ENCODE measurements at regions not wholly inside any gene's neighbourhood (a gene's known extent, or its start where the extent isn't known, plus 50 kb on each side); places are given as distances from the start of the nearest gene placed in this dataset.

DNA sequence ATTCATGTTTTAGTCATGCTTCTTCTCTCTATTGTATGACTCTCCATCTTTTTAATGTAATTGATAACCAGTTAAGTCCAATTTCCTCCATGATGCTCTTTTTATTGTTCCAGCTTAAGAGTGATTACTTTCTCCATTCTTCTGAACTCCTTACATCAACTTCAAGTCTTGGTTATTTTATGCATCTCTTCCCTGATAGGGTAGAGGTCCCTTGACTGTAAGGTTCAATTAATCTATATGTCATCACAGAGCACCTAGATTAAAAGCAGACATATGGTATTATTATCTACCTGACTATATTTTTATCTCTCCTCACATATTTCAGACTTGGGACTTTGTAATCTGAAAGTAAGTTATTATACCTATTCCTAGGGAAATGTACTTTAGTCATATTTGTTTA is 853.1 kb downstream of the REEP3 start:
- Histone ChIP-seq H2AFZ (ENCODE audit: low read depth, low read length, severe bottlenecking) (no peak overlapping the region), H3K9me3 (ENCODE audit: insufficient read depth, low read length) (no peaks in the 10 kb centered on the region), H3F3A (ENCODE audit: insufficient read depth) (no peaks in the 10 kb centered on the region), H3K79me2 (ENCODE audit: insufficient read depth, low read length) (no peaks in the 10 kb centered on the region), H3K4me2 (ENCODE audit: low read depth, low read length, poor library complexity, severe bottlenecking) (no peak overlapping the region), H3K4me3 (ENCODE audit: insufficient read depth, low read length, poor library complexity, severe bottlenecking) (no peak overlapping the region), H3K36me3 (ENCODE audit: low read length) (no peaks in the 10 kb centered on the region), H4K20me1 (ENCODE audit: low read depth, low read length) (no peaks in the 10 kb centered on the region), H3K9me2 (replicated peaks; ENCODE audit: insufficient read depth, low read length) (no peaks in the 10 kb centered on the region), H3K9ac (ENCODE audit: low read length) (no peak overlapping the region), H3K27ac (ENCODE audit: low read depth, low read length) (no peak overlapping the region), H3K27me3 (ENCODE audit: low read length) (no peaks in the 10 kb centered on the region)
- TF ChIP-seq, protein P1, sequence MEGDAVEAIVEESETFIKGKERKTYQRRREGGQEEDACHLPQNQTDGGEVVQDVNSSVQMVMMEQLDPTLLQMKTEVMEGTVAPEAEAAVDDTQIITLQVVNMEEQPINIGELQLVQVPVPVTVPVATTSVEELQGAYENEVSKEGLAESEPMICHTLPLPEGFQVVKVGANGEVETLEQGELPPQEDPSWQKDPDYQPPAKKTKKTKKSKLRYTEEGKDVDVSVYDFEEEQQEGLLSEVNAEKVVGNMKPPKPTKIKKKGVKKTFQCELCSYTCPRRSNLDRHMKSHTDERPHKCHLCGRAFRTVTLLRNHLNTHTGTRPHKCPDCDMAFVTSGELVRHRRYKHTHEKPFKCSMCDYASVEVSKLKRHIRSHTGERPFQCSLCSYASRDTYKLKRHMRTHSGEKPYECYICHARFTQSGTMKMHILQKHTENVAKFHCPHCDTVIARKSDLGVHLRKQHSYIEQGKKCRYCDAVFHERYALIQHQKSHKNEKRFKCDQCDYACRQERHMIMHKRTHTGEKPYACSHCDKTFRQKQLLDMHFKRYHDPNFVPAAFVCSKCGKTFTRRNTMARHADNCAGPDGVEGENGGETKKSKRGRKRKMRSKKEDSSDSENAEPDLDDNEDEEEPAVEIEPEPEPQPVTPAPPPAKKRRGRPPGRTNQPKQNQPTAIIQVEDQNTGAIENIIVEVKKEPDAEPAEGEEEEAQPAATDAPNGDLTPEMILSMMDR (IDR thresholded peaks at IDR 0.05; ENCODE audit: insufficient read depth, low read length, poor library complexity, severe bottlenecking), result no peak
- TF ChIP-seq EZH2phosphoT487 (conservative IDR thresholded peaks at IDR 0.05; ENCODE audit: low read length), result no peak

DNA sequence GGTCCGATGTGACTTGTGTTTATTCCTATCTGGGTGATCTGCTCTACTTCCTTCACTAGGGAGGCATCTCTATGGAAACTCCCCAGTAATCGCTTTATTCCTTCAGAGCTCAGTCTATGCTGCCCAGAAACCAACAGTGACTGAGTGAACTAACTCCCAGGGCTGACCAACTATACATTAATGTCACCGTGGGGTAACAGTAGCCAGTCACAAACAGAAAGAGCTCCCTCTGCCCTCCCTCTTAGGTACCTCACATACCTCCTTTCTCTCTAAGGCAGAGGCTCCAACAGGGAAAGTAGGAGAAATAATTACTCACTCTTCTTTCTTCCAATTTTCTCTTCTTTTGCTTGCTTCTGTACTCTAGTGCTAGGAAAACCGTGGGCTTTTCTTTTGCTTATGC is 855.0 kb downstream of the REEP3 start:
- no peak overlapping the region for H3K4me2 ChIP-seq (ENCODE audit: low read depth, low read length, poor library complexity, severe bottlenecking)
- H3K36me3 ChIP-seq (ENCODE audit: low read length), result no peaks in the 10 kb centered on the region
- no peak for TF ChIP-seq EZH2phosphoT487 (conservative IDR thresholded peaks at IDR 0.05; ENCODE audit: low read length)
- TF ChIP-seq, protein P1 (IDR thresholded peaks at IDR 0.05; ENCODE audit: insufficient read depth, low read length, poor library complexity, severe bottlenecking), result no peak
- no peak overlapping the region for H3K27ac ChIP-seq (ENCODE audit: low read depth, low read length)
- H3K4me3 ChIP-seq (ENCODE audit: insufficient read depth, low read length, poor library complexity, severe bottlenecking), result no peak overlapping the region
- H3K79me2 ChIP-seq (ENCODE audit: insufficient read depth, low read length), result no peaks in the 10 kb centered on the region
- H4K20me1 ChIP-seq (ENCODE audit: low read depth, low read length), result no peaks in the 10 kb centered on the region
- H3K9me3 ChIP-seq (ENCODE audit: insufficient read depth, low read length), result no peaks in the 10 kb centered on the region
- H3K9me2 ChIP-seq (replicated peaks; ENCODE audit: insufficient read depth, low read length), result no peaks in the 10 kb centered on the region
- H3K9ac ChIP-seq (ENCODE audit: low read length), result no peak overlapping the region
- no peaks in the 10 kb centered on the region for H3F3A ChIP-seq (ENCODE audit: insufficient read depth)
- H2AFZ ChIP-seq (ENCODE audit: low read depth, low read length, severe bottlenecking), result no peak overlapping the region
- H3K27me3 ChIP-seq (ENCODE audit: low read length), result no peaks in the 10 kb centered on the region

DNA sequence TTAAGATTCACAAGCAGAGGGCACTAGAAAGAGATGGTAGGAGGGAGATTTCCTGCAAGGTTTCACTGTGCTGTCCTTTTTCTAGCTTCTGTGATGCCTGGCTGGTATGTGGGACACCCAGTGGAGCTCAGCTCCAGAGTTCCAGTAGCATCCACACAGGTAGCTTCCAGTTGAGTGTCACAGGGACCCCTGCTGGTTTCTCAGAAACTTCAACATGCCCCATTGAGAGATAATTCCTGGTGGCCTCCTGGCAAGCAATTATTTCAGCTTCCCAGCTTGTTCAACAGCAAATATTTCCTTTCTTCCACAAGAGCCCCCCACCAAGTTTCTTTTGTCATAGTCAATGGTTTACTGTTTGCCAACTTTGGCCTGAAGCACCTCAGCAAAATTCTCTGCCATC is 858.7 kb downstream of the REEP3 start:
- Histone ChIP-seq H3K4me3 (ENCODE audit: insufficient read depth, low read length, poor library complexity, severe bottlenecking) (no peak overlapping the region), H2AFZ (ENCODE audit: low read depth, low read length, severe bottlenecking) (no peak overlapping the region), H3K9me3 (ENCODE audit: insufficient read depth, low read length) (no peaks in the 10 kb centered on the region), H3K9ac (ENCODE audit: low read length) (no peak overlapping the region), H3F3A (ENCODE audit: insufficient read depth) (no peaks in the 10 kb centered on the region), H3K27ac (ENCODE audit: low read depth, low read length) (no peak overlapping the region), H4K20me1 (ENCODE audit: low read depth, low read length) (no peaks in the 10 kb centered on the region), H3K9me2 (replicated peaks; ENCODE audit: insufficient read depth, low read length) (no peaks in the 10 kb centered on the region), H3K79me2 (ENCODE audit: insufficient read depth, low read length) (no peaks in the 10 kb centered on the region), H3K36me3 (ENCODE audit: low read length) (no peaks in the 10 kb centered on the region), H3K4me2 (ENCODE audit: low read depth, low read length, poor library complexity, severe bottlenecking) (no peak overlapping the region), H3K27me3 (ENCODE audit: low read length) (no peaks in the 10 kb centered on the region)
- TF ChIP-seq, protein P1 (IDR thresholded peaks at IDR 0.05; ENCODE audit: insufficient read depth, low read length, poor library complexity, severe bottlenecking), result no peak
- TF ChIP-seq EZH2phosphoT487 (conservative IDR thresholded peaks at IDR 0.05; ENCODE audit: low read length), result no peak
